Stimulated activated CD4-positive, alpha-beta T cell treated with anti-CD3 and anti-CD28 coated beads, Interleukin-4, amount 100 ng/mL, for 48 hours (primary cell): ENCODE measurements at regions not wholly inside any gene's neighbourhood (a gene's known extent, or its start where the extent isn't known, plus 50 kb on each side); places are given as distances from the start of the nearest gene placed in this dataset.
"Not testable (repeated sequence)": the region's sequence is repeated elsewhere in the genome, so short reads cannot be mapped to it uniquely, and the experiment has no call there.

Experiments
- DNase-seq, 2 donors: peaks; one replicate each; pipeline ENCODE4 v3.0.0-alpha.2; 2020; ENCODE audit warnings: low read depth in 2 of 2

DNA sequence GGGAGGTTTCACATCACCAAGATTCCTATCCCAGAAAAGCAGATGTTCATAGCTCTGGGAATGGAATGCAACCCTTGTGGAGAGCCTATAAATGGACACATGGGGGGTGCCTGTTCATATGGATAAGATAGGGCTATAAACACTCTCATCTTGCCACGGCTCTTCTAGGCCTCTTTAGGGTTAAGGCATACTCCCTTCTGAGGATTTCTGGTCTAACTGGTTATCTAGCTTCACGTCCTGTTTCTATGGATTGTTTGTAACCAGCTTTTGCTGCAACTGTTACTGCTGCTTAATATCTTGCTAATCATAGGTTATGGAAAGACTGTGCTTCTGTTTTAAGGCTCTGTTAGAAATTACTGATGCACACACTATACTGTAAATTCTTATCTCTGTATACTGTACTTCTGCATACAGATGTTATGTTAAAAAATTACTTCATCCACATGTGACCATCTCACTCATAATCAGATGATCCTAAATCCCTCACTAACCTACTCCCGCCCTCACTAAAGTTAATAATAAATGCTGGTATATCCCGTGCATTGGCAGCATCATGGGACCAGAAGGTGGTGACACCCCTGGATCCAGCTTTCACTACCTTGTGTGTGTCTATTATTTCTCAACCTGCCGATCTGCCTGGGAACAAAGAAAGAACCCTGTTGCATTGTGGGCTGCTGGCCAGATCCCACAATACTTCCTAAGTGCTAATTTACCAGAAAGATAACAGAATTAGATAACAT is 68.7 kb downstream of the PRKAB2 start:
- not testable (repeated sequence) for DNase-seq

GRCh38 chr1:147099192-147099591 is 73.1 kb downstream of the PRKAB2 start:
- DNase-seq, result no peak

GRCh38 chr1:147098338-147098973 is 73.8 kb downstream of the PRKAB2 start:
- DNase-seq, result not testable (repeated sequence)

GRCh38 chr1:147095691-147096090 is 76.6 kb downstream of the PRKAB2 start:
- DNase-seq, result no peak

GRCh38 chr1:147091801-147092200 is 80.5 kb downstream of the PRKAB2 start:
- no peak for DNase-seq

DNA sequence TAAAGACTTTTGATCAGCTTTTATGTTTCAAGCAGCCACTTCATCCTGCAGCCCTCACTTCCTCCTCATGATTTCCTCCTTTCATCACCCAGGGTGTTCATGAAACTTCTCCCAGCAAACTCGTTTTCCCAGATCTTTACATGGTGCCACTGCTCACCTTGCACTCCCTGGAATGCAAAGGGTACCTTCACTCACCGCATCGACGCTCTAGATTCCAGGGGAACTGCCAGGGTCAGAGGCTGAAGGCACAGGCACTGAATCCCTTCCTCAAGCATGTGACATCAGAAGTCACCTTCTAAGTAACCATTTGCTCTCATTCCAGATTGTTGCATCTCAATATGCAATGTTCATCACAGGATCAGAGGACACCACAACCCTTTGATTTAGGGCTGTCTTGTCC is 82.8 kb downstream of the PRKAB2 start:
- no peak for DNase-seq

DNA sequence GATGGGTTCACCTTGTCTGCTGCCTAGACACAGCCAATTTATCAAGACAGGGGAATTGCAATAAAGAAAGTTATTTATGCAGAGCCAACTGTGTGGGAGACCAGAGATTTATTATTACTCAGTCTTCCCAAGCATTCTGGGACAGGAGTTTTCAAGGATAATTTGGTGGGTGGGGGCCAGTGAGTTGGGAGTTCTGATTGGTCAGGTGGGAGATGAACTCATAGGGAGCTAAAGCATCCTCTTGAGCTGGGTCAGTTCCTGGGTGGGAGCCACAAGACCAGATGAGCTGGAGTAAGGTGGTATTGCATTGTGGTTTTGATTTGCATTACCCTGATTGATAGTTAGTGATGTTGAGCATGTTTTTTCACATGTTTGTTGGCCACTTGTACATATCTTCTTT is 86.1 kb downstream of the PRKAB2 start:
- no peak for DNase-seq

DNA sequence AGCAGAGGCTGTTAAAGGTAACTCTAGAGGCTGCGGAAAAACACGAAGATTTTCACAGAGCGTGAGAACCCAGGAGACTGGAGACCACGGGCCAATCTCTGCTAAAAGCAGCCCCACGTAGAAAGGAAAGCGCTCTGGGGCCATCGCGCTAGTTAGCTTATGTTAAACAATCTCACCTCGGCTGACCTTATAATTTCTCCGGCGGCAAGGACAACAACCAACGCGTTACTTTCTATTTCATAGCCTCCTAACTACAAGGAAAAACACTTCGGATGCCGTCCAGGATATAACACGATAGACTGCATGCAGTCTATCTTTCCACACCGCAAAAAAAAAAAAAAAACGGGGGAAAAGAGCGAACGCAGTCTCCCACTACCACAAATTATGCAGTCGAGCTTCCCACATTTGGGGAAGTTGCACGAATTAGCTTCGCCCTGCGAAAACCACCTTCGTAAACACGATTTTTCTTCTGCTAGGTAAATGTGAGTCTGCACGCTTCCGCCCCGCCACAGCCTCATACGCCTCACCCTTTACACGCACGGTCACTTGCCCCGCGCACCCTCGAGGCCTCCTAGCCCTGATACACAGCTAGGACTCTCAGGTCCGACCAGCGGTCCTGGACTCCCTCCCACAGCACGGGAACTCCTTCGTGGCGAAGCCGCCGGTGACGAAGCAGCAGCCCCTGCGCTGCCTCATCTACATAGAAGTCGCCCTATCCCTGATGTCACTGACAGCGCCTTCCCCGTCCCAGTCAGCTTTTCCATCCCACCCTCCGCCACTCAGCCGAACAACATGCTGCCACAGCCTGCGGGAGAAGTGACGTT is 87.8 kb downstream of the PRKAB2 start:
- peak; percentile 78 to 84 for DNase-seq

DNA sequence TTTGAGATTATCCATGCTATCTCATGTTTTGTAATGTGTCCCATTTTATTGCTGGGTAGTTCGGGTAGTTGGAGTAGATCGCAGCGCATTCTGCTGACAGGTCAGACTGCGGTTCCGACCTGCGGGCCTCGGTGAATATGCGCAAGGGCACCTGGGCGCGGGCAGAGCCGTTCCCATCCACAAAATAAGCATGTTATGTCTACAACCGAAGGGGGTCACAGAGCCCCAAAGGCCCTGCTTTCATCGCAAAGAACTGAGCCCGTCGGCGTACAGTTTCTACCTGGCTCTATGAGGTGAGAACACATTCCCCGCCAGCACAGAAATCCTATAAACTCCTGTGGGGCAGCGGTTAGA is 88.4 kb downstream of the PRKAB2 start:
- DNase-seq, result no peak

- no peak for DNase-seq
These were observed 91.4 kb downstream of the PRKAB2 start for GRCh38 chr1:147080671-147081394.

GRCh38 chr1:147080006-147080661 is 92.1 kb downstream of the PRKAB2 start:
- DNase-seq, result no peak

GRCh38 chr1:147079400-147080005 is 92.8 kb downstream of the PRKAB2 start:
- no peak for DNase-seq

DNA sequence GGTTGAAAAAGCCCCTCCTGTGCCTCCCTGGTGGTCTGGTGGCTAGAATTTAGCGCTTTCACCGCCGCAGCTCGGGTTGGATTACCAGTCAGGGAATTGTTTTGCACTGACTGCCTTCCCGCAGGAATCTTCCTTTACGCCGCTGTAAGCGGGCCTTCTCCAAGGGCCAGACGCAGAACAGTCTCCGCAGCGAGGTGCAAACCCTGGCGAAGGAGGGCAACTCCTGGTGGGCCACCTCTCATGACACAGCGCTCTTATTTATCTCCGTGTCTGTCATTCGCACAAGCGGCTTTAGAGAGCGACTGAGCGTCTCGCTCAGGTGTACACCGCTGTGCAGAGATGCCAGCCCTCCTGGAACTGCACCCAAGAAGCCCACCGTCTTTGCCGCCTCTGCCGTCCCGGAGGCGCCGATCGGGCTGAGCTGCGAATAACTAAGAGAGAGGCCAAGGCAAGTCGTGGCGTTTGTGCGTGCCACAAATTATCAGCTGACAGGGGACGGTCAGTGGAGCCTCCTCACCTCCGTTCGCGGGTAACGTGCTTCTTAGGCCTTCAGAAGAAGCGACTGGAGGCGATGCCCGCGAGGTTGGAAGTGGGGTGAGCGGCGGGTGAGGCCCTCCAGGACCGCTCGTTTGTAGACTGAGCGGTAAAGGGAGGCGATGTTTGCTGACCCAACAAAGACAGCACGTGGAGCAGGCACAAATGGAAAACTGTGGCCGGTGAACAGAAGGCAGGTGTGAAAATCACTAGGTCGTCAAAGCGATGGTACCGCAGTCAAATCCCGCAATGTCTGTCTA is 93.5 kb downstream of the PRKAB2 start:
- no peak for DNase-seq

- DNase-seq, result no peak
These were observed 94.2 kb downstream of the PRKAB2 start for GRCh38 chr1:147077936-147078605.

DNA sequence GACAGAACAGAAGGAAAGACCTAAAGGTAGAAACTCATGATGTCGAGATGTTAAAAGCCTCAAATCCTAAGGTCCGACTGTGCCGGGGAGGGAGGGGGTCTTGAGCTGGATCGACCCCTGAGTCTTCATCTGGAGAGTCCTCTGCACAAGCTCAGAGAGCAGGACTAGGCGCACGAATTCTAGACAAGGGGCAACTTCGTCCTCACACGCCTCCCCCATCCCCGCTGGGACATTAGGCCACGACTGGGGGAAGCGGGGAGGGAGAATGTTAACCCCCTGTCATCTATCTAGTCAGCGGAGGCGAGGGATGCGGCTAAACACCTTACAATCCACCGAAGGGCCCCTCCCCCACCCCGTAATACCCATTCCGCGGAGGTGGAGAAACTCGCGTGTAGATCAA is 94.7 kb downstream of the PRKAB2 start:
- DNase-seq, result no peak

GRCh38 chr1:147077081-147077480 is 95.2 kb downstream of the PRKAB2 start:
- DNase-seq, result no peak

DNA sequence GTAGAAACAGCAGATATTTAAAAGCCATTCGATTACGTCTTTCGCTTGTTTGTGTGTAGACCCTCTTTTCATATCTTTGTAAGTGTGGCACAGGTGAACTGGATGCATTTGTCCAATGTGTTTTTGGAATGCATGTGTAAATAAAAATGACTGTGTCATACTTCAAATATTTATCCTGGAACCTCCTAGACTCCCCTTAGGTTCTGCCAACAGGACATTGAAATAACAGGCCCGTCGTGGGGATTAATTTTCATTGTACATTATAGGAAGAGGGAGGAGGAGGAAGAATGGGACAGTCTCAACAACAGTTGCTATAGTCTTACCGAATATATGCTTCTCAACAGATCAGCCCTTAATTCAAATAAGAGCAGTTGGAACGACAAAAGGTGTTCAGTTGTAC is 95.8 kb downstream of the PRKAB2 start:
- no peak for DNase-seq

- no peak for DNase-seq
These were observed 99.5 kb downstream of the PRKAB2 start for GRCh38 chr1:147072482-147073432.

DNA sequence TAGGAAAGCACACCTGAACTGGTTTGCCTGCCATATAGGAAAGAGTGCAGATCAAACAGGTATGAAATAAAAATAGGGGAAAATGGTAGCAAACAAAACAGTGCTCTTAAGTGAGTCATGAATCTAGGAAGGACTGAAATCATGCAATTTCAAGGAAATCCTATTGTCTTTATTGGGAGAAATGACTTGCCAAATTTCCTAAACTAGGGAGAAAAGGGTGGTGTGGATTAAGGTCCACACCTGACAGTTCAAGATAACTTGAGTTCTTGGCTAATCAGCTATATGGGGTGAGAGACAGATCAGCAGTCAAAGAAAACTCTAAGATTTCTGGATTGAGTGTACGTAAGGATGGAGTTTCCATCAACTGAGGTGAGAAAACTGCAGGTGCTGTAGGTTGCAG is 101.1 kb downstream of the PRKAB2 start:
- no peak for DNase-seq
